ENCODE measurements at regions not wholly inside any gene's neighbourhood (a gene's known extent, or its start where the extent isn't known, plus 50 kb on each side); places are given as distances from the start of the nearest gene placed in this dataset.

DNA sequence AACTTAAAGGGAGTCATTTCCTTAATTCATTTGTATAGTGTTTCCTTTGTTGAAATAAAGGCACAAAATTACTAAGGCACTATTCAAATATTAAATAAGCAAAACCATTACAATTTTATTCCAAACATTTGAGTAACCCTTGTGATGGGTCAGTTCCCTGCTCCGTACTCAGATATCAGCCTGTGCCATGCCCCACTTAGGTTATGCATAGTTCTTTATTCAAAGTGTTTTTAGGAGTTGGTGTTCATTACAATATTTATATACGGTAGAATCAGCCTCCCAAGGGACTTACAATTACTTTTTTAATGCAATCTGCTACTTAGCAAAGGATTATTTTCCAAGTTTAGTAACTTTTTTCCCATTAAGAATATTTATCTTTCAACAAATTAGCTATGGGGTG lies 119.3 kb upstream of the SEMA3D start:
- no peak for TF ChIP-seq CTCF (conservative IDR thresholded peaks at IDR 0.05; ENCODE audit: low read depth)
- no peak overlapping the region for H3K27ac ChIP-seq
- DNase-seq (ENCODE audit: low spot score): no peak
- ChIA-PET CTCF (no interaction called here), POLR2A (ENCODE audit: low non-redundant PET) (no interaction called here)

- no peak for DNase-seq (ENCODE audit: low spot score)
- no peak for TF ChIP-seq CTCF (conservative IDR thresholded peaks at IDR 0.05; ENCODE audit: low read depth)
- ChIA-PET POLR2A (ENCODE audit: low non-redundant PET) (no interaction called here), CTCF (no interaction called here)
- H3K27ac ChIP-seq: no peak overlapping the region
Observed at GRCh38 chr7:85294176-85294575, 107.3 kb upstream of the SEMA3D start.

DNA sequence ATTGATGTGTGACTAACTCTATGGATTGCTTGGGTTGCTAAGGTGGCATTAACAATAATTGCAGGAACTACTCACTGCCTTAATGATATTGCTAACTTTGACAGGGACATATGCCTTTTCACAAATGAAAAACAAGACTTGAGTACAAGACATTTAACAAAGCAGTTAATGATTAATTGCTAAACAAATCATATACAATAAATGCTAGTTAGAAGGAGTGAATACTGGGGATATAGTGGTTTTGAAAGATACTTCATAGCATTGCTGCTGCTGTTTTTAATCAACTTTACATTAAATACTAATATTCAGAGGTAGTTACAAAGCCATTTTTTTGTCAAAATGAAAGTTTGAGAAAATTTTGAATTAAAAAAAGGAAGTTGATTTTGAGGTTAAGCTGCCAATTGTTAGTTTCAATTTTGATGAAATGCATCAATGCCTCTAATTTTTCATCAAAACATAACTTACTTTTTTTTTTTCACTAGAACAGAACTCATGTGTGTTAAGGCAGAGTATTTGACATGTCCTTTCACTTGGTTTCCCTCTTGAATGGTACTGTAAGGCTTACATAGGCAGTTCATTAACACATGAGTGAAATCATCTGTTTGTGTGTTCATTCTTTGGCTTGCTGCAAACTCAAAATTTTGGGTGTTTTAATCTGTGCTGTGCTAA lies 106.2 kb upstream of the SEMA3D start:
- no peak for DNase-seq (ENCODE audit: low spot score)
- ChIA-PET POLR2A (ENCODE audit: low non-redundant PET) (no interaction called here), CTCF (interaction anchor here (0.6 kb wide), 1 partner anchor 1364 kb away, joined by 5 read pairs; no protein-coding TSS in a partner anchor)
- no peak for TF ChIP-seq CTCF (conservative IDR thresholded peaks at IDR 0.05; ENCODE audit: low read depth)
- no peak overlapping the region for H3K27ac ChIP-seq

DNA sequence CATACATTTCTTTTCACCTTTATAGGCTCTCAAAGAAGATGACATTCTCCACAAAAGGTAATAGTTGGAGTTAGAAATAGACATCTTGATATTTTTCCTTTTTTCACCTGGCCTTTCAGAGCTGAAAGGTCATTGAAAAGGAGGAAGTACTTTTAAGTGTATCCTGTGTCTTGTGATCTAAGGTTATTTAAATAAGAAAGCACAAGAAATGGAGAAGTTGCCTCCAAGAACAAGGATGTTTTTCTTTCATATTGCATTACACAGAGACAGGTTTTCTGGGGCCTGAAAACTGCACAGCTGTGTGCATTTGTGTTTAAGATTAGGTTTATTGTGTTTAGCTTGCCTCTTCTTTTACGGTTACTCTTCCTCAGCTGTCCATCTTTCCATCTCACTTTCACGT lies 103.4 kb upstream of the SEMA3D start:
- ChIA-PET CTCF (no interaction called here), POLR2A (ENCODE audit: low non-redundant PET) (no interaction called here)

GRCh38 chr7:85289279-85289678 lies 102.4 kb upstream of the SEMA3D start:
- no peak for DNase-seq (ENCODE audit: low spot score)
- ChIA-PET CTCF (no interaction called here), POLR2A (ENCODE audit: low non-redundant PET) (no interaction called here)

More for the DNA sequence above, 103.4 kb upstream of the SEMA3D start:
- H3K27ac ChIP-seq: no peak overlapping the region
- no peak for TF ChIP-seq CTCF (conservative IDR thresholded peaks at IDR 0.05; ENCODE audit: low read depth)
- no peak for DNase-seq (ENCODE audit: low spot score)

DNA sequence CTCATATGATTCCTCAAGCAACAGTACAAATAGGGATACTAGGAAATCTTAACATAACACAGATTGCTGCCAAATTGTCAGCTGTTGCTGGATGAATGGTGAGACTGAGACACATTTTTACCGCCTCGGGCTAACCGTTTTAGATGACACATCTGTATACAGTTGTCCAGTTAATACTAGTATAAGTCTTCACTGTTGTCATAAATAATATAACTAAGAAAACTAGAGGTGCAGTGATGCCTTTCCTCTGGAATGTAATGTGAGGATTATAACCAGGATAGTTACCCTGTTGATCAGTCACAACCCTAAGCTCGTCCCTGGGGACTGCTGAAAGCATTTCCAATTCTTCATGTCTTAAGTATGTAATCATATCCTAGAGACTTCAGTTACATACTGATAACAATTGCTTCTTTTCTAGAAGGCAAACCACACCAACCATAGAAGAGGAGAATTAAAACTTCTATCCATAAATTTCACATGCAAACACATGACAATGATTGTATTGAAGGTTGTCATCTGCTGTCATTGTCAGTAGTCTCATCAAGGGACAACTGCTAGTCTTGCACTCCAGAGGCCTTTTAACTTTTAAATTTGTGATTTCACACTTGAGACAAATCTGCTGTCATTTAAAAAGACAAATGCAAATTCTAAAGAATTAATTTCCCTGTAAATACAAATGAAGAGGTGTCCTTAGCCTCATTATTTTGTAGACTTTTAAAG lies 100.4 kb upstream of the SEMA3D start:
- CTCF ChIA-PET: no interaction called here
- DNase-seq (ENCODE audit: low spot score): no peak
- no peak overlapping the region for H3K27ac ChIP-seq
- no peak for TF ChIP-seq CTCF (conservative IDR thresholded peaks at IDR 0.05; ENCODE audit: low read depth)
- POLR2A ChIA-PET (ENCODE audit: low non-redundant PET): no interaction called here

More at GRCh38 chr7:85289279-85289678, 102.4 kb upstream of the SEMA3D start:
- H3K27ac ChIP-seq: no peak overlapping the region
- TF ChIP-seq CTCF (conservative IDR thresholded peaks at IDR 0.05; ENCODE audit: low read depth): no peak

All from RWPE1 (cell line).